ENCODE measurements at regions not wholly inside any gene's neighbourhood (a gene's known extent, or its start where the extent isn't known, plus 50 kb on each side); places are given as distances from the start of the nearest gene placed in this dataset.

DNA sequence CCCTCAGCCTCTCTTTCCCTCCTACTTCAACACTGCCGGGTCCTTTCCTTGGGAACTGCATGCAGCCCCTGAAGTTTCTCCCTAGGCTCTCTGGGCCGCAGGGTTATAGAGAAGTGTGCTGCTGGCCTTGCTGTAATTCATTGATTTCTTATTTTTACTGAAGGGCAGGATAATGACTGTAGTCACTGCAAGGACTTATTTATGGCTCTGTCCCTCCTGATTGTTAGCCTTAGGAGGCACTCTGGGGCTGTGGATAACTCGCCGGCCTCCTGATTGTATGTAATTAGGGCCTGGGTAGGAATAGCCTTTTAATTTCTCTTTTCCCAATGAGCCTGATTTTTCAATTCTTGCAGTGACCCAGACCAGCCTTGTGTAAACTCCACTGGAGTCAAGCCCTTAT lies 138.3 kb upstream of the CDH13 start:
- DNase-seq: no peak

DNA sequence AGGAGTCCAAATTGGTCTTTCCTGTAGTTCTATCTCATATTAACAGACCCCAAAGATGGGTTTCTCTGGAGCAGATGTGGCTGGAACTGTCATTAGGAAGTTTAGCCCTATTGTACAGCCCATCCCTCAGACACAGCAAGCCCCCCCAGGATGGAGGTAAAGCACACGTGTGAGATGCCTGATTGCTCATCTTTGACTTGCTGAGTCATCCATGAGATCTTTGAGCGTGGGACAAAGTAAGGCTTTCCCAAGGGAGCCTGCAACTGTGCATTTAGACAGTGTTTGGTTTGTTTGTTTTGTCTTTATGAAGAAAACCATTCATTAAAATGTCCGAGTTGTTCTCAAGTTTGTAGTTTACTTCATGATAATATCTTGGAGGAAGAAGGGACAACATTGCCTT lies 145.3 kb upstream of the CDH13 start:
- no peak for DNase-seq

GRCh38 chr16:82476786-82477185 lies 150.0 kb upstream of the CDH13 start:
- no peak for DNase-seq

- DNase-seq: no peak
Measured at GRCh38 chr16:82470620-82471152, 156.1 kb upstream of the CDH13 start.

- no peak for DNase-seq
Measured at GRCh38 chr16:82470016-82470415, 156.8 kb upstream of the CDH13 start.

DNA sequence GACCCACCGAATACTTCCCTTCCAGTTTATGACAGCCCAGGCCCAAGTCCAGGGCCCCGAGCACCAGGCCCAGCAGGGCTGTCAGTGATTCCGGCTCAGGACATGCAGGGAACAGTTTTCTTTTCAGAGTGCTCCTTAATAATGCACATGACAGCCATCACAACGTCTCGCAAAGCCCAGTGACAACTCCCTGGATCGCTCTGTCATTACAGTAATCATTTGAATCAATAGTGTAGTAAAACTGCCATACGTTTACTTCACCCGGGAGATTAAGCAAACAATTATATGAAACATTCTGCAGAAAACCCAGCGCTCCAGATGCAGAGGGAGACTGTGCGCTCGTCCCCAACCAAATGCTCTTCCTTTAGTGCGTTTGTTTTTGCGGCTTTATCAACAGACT lies 162.6 kb upstream of the CDH13 start:
- DNase-seq: no peak

DNA sequence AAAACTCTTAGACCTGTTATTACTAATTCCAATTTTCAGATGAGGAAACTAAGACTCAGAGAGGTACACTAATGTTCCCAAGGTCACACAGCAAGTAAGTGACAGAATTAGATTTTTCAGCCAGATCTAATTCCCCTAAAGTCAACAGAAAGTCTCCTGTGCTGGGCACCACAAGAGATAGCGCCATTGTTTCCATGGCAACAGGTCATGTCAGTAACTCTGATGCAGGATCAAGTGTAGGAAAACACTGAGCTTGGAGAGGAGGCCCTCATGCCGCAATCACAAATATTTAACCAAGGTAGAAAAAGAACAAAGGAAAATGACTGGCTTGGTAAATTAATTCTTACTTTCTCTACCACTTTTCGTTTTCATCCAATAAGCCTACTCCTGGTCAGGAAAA lies 166.0 kb upstream of the CDH13 start:
- DNase-seq: no peak

DNA sequence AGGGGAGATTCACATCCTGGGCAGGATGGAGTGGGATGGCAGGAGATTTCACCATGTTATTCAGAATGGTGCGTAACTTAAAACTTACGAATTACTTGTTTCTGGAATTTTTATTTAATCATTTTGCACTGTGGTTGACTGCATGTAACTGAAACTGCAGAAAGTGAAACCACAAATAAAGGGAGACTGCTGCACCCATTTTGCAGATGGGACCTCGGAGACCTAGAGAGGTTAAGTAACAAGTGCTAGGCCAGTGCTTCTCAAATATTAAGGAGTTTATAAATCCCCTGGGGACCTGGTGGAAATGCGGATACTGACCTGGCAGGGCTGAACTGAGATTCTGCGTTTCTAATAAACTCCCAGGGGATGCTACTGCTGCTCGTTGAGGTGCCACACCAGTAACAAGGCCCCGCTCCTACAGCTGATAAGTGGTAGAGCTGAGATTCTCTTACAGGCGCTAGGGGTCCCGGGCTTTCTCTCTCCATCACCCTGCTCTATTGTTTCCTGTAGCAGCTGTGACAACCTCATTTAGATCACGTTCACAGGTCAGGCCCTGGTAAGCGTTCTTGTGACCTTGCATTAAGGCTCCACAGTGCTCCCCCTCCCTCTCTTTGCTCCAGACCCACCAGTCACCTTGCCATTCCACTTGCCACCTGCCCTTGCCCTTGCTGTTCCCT lies 167.1 kb upstream of the CDH13 start:
- no peak for DNase-seq

DNA sequence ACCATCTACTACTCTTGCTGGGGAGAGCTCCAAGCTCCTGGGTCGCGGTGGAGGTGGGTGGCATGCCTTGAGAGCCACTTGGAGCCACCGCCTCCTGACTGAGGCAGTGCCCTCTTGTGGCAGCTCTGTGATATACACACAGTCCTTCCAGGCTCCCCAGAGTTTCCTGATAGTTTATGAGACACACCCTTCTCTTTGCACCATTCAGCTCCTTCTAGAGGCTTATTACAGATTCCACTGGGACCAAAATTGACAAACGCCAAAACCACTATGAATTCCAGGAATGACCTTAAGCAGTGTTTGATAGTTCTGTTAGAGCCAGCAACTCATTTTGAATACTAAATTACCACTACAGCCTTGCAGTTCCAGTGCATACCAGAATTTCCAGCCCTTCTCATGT lies 170.1 kb upstream of the CDH13 start:
- DNase-seq: no peak

GRCh38 chr16:82454566-82454965 lies 172.2 kb upstream of the CDH13 start:
- DNase-seq: no peak

GRCh38 chr16:82454152-82454551 lies 172.6 kb upstream of the CDH13 start:
- DNase-seq: no peak

GRCh38 chr16:82452004-82452756 lies 174.6 kb upstream of the CDH13 start:
- no peak for DNase-seq

DNA sequence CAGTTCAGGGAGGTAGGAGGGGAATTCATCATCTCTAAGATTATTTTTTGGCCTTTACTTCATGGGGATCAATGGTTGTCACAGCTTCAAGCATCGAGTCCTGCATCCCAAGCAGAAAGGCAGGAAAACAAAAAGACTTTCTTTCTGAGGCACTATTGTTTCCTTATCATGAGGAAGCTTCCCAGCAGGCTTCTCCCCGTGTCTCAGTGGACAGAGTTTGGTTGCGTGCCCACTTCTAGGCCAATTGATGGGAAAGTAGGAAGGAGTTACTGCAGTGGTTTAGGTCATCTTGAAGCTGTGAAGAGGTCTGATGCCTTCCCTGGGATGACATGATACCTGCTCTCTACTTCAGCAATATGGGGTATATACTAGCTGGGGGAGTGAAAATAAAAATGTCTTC lies 175.3 kb upstream of the CDH13 start:
- DNase-seq: no peak

- no peak for DNase-seq
Measured at GRCh38 chr16:82440336-82440735, 186.4 kb upstream of the CDH13 start.

- no peak for DNase-seq
Measured at GRCh38 chr16:82439678-82440293, 187.0 kb upstream of the CDH13 start.

GRCh38 chr16:82433042-82433441 lies 193.7 kb upstream of the CDH13 start:
- no peak for DNase-seq

DNA sequence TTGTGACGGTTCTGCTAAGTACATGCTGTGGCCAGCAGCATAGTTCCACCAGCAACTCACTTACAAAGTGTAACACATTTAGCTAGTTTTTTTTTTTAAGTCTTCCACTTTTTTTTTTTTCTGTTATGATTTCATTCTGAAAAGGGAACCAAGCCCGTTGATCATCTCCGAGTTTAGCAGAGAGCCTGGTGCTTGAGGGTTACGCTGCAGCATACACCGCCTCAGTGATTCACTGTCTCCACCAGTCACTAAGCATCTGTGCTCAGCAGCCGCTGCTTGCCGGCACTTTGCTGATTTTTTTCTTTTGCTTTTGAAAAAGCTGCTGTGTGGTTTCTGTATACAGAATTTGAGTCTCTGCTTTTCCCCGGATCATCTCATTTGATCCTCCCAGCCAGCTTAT lies 194.5 kb upstream of the CDH13 start:
- DNase-seq: no peak

DNA sequence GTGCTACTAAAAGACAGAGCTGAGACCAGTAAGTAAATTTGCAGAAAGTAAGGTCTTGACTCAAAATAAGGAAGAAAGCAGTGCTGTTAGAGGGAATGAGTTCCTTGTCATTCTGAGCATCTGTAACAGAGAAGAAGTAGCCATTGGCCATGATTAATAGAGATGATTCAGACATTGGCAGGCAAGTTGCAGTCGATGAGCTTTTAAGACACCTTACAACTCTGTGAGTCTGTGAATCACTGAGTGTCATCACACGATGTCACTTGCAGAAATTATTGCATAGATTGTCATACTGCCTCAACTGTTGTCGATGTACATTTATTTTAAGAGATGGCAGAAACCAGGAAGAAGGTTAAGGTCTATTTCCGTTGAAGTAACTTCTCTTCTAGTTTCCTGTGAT lies 201.1 kb upstream of the CDH13 start:
- no peak for DNase-seq

GRCh38 chr16:82421851-82422250 lies 204.9 kb upstream of the CDH13 start:
- no peak for DNase-seq

GRCh38 chr16:82419332-82419731 lies 207.4 kb upstream of the CDH13 start:
- DNase-seq: no peak

- no peak for DNase-seq
Measured at GRCh38 chr16:82414476-82414875, 212.3 kb upstream of the CDH13 start.

DNA sequence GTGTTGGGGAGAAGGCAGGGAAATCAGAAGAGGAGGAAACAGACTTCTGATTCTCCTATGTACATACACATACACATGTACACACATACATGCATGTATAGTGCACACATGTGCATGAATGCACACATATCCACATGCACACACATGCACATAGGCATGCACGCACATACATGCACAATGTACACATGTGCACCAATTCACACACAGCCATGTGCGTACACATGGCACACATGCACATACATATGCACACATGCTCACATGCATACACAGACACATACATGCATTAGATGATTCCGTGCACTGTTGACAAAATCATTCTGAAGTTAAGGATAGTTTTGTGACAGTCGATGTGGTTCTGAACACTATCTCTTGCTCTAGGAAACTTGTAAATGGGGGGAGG lies 214.0 kb upstream of the CDH13 start:
- DNase-seq: no peak

GRCh38 chr16:82405736-82406135 lies 221.0 kb upstream of the CDH13 start:
- DNase-seq: no peak
